ENCODE measurements at regions not wholly inside any gene's neighbourhood (a gene's known extent, or its start where the extent isn't known, plus 50 kb on each side); places are given as distances from the start of the nearest gene placed in this dataset.

- H2AFZ ChIP-seq (ENCODE audit: insufficient read depth, low read depth, low read length, poor library complexity, severe bottlenecking), result no peak overlapping the region
- no peak overlapping the region for H3K4me2 ChIP-seq (replicated peaks; ENCODE audit: low read depth, low read length, poor library complexity, severe bottlenecking)
- Mint-ChIP-seq H3K27me3 (peaks cover 17% of the 10 kb centered on the region), H3K4me1 (no peaks in the 10 kb centered on the region), H3K9me3 (ENCODE audit: insufficient read depth) (no peaks in the 10 kb centered on the region), H3K27ac (no peak overlapping the region), H3K4me3 (no peak overlapping the region)
- H3K27ac ChIP-seq (ENCODE audit: low read length in 2 of 2), result no peak overlapping the region
- H3K79me2 ChIP-seq (ENCODE audit: control insufficient read depth, insufficient read depth, low read length), result no peaks in the 10 kb centered on the region
- H3K4me1 ChIP-seq (ENCODE audit: control insufficient read depth in 2 of 2, insufficient read depth in 2 of 2, low read length in 2 of 2), result no peaks in the 10 kb centered on the region
- intact Hi-C loops (cut with micrococcal nuclease), result no loop called here
- peaks cover 0 to 2% (median 0%) of the 10 kb centered on the region in 4 experiments for H3K27me3 ChIP-seq (replicated peaks in 1 of 4; ENCODE audit: control extremely low read depth in 1 of 4, control insufficient read depth in 3 of 4, insufficient read depth in 4 of 4, low read length in 3 of 4)
- no peak overlapping the region for H3K9ac ChIP-seq (ENCODE audit: low read length)
- no peaks in the 10 kb centered on the region for H3K9me3 ChIP-seq (ENCODE audit: control extremely low read depth in 1 of 3, control insufficient read depth in 2 of 3, insufficient read depth in 1 of 3, low read length in 2 of 3)
- no peaks in the 10 kb centered on the region for H4K20me1 ChIP-seq (ENCODE audit: control insufficient read depth, insufficient read depth, low read length, poor library complexity, severe bottlenecking)
- ChIA-PET CTCF (interaction anchor here (1.1 kb wide), 1 partner anchor 9 kb away, joined by 3 read pairs; no protein-coding TSS in a partner anchor), POLR2A (no interaction called here)
- DNase-seq (no peak), ATAC-seq (ENCODE audit: low read depth) (no peak)
- no peak overlapping the region for H3K4me3 ChIP-seq (ENCODE audit: control extremely low read depth in 1 of 5, extremely low read depth in 1 of 5, insufficient read depth in 1 of 5, low read depth in 2 of 5, low read length in 4 of 5)
- H3K36me3 ChIP-seq (replicated peaks in 1 of 2; ENCODE audit: control extremely low read depth in 1 of 2, control insufficient read depth in 1 of 2, extremely low read depth in 1 of 2, insufficient read depth in 2 of 2, low read length in 1 of 2), result no peaks in the 10 kb centered on the region
- WGBS (ENCODE audit: insufficient coverage), result 79% methylated on average over 3 of the region's 5 CpGs
- no peak for TF ChIP-seq CTCF (IDR thresholded peaks at IDR 0.05)
- no peak for TF ChIP-seq EZH2 (IDR thresholded peaks at IDR 0.05; ENCODE audit: borderline replicate concordance, insufficient read depth, low read depth, low read length, poor library complexity, severe bottlenecking)
Observed at GRCh38 chr4:153916273-153916755, 127.4 kb upstream of the SFRP2 start.

GRCh38 chr4:153912301-153912700 is 123.4 kb upstream of the SFRP2 start:
- H3K36me3 ChIP-seq (replicated peaks in 1 of 2; ENCODE audit: control extremely low read depth in 1 of 2, control insufficient read depth in 1 of 2, extremely low read depth in 1 of 2, insufficient read depth in 2 of 2, low read length in 1 of 2), result no peaks in the 10 kb centered on the region
- H3K9me3 Mint-ChIP-seq (ENCODE audit: insufficient read depth), result no peaks in the 10 kb centered on the region
- no peak overlapping the region for H2AFZ ChIP-seq (ENCODE audit: insufficient read depth, low read depth, low read length, poor library complexity, severe bottlenecking)
- H3K4me3 Mint-ChIP-seq, result no peak overlapping the region
- no peak overlapping the region for H3K9ac ChIP-seq (ENCODE audit: low read length)
- ATAC-seq (ENCODE audit: low read depth) (no peak), DNase-seq (no peak)
- H3K9me3 ChIP-seq (ENCODE audit: control extremely low read depth in 1 of 3, control insufficient read depth in 2 of 3, insufficient read depth in 1 of 3, low read length in 2 of 3), result peaks cover 0 to 1% (median 0%) of the 10 kb centered on the region in 3 donors
- no peaks in the 10 kb centered on the region for H3K4me1 Mint-ChIP-seq
- H3K27me3 ChIP-seq (replicated peaks in 1 of 4; ENCODE audit: control extremely low read depth in 1 of 4, control insufficient read depth in 3 of 4, insufficient read depth in 4 of 4, low read length in 3 of 4), result peaks cover 0 to 3% (median 1%) of the 10 kb centered on the region in 4 experiments
- TF ChIP-seq CTCF (IDR thresholded peaks at IDR 0.05) (no peak), EZH2 (IDR thresholded peaks at IDR 0.05; ENCODE audit: borderline replicate concordance, insufficient read depth, low read depth, low read length, poor library complexity, severe bottlenecking) (no peak)
- H3K4me1 ChIP-seq (ENCODE audit: control insufficient read depth in 2 of 2, insufficient read depth in 2 of 2, low read length in 2 of 2), result no peaks in the 10 kb centered on the region
- no peaks in the 10 kb centered on the region for H3K79me2 ChIP-seq (ENCODE audit: control insufficient read depth, insufficient read depth, low read length)
- intact Hi-C loops (cut with micrococcal nuclease), result no loop called here
- H3K4me2 ChIP-seq (replicated peaks; ENCODE audit: low read depth, low read length, poor library complexity, severe bottlenecking), result no peak overlapping the region
- ChIA-PET CTCF (no interaction called here), POLR2A (no interaction called here)
- H3K27ac Mint-ChIP-seq, result no peak overlapping the region
- no peaks in the 10 kb centered on the region for H4K20me1 ChIP-seq (ENCODE audit: control insufficient read depth, insufficient read depth, low read length, poor library complexity, severe bottlenecking)
- H3K4me3 ChIP-seq (ENCODE audit: control extremely low read depth in 1 of 5, extremely low read depth in 1 of 5, insufficient read depth in 1 of 5, low read depth in 2 of 5, low read length in 4 of 5), result no peak overlapping the region
- no peak overlapping the region for H3K27ac ChIP-seq (ENCODE audit: low read length in 2 of 2)
- H3K27me3 Mint-ChIP-seq, result peaks cover 27% of the 10 kb centered on the region
